ENCODE measurements at regions not wholly inside any gene's neighbourhood (a gene's known extent, or its start where the extent isn't known, plus 50 kb on each side); places are given as distances from the start of the nearest gene placed in this dataset.

- DNase-seq, result no peak
- in situ Hi-C loops (cut with HindIII; ENCODE audit: low pct_ligation_motif_present, low pct_unique_long_range_greater_than_20kb, low sequenced_read_pairs), result no loop called here
Observed at GRCh38 chr20:24868396-24868927, 80.6 kb upstream of the CST7 start.

DNA sequence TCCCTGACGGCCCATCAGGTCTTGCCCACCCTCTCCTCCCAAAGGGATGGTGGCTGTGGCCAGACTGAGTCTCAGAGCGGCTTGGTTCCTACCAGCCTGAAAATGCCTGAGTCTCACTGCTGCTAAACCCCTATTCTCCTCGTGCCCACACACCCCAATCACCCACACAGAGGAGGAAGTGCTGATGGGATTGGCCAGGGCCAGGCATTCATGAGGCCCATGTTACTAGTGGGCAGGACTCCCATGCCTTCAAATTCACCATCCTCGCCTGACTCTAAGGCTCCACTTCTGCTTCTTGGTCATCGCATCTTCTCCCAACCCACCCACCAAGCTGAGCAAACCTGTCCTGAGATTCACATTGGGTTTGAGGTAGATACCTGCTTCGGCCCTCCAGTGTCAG, 80.1 kb upstream of the CST7 start:
- in situ Hi-C loops (cut with HindIII; ENCODE audit: low pct_ligation_motif_present, low pct_unique_long_range_greater_than_20kb, low sequenced_read_pairs), result no loop called here
- no peak for DNase-seq

DNA sequence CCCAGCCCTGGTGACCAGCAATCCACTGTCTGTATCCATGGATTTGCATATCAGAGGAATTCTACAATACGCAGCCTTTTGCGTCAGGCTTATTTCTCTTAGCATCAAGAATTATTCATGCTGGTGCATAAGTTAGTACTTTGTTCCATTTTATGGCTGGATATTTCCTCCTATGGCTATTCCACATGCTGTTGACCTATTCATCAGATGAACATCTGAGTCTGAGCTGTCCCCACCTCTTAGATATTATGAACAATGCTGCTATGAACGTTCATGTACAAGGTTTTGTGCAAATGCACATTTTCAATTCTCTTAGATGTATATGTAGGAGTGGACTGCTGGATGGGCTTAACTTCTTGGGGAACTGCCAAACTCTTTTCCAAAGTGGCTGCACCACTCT, 79.0 kb upstream of the CST7 start:
- no peak for DNase-seq
- in situ Hi-C loops (cut with HindIII; ENCODE audit: low pct_ligation_motif_present, low pct_unique_long_range_greater_than_20kb, low sequenced_read_pairs), result no loop called here

- in situ Hi-C loops (cut with HindIII; ENCODE audit: low pct_ligation_motif_present, low pct_unique_long_range_greater_than_20kb, low sequenced_read_pairs), result no loop called here
- no peak for DNase-seq
Observed at GRCh38 chr20:24870881-24871280, 78.2 kb upstream of the CST7 start.

GRCh38 chr20:24871480-24872213, 77.4 kb upstream of the CST7 start:
- no peak for DNase-seq
- in situ Hi-C loops (cut with HindIII; ENCODE audit: low pct_ligation_motif_present, low pct_unique_long_range_greater_than_20kb, low sequenced_read_pairs), result no loop called here

- in situ Hi-C loops (cut with HindIII; ENCODE audit: low pct_ligation_motif_present, low pct_unique_long_range_greater_than_20kb, low sequenced_read_pairs), result no loop called here
- DNase-seq, result no peak
Observed at GRCh38 chr20:24872291-24873024, 76.6 kb upstream of the CST7 start.

GRCh38 chr20:24873025-24873620, 75.9 kb upstream of the CST7 start:
- DNase-seq, result no peak
- in situ Hi-C loops (cut with HindIII; ENCODE audit: low pct_ligation_motif_present, low pct_unique_long_range_greater_than_20kb, low sequenced_read_pairs), result no loop called here

- in situ Hi-C loops (cut with HindIII; ENCODE audit: low pct_ligation_motif_present, low pct_unique_long_range_greater_than_20kb, low sequenced_read_pairs), result no loop called here
Observed at GRCh38 chr20:24875078-24875477, 74.0 kb upstream of the CST7 start.

DNA sequence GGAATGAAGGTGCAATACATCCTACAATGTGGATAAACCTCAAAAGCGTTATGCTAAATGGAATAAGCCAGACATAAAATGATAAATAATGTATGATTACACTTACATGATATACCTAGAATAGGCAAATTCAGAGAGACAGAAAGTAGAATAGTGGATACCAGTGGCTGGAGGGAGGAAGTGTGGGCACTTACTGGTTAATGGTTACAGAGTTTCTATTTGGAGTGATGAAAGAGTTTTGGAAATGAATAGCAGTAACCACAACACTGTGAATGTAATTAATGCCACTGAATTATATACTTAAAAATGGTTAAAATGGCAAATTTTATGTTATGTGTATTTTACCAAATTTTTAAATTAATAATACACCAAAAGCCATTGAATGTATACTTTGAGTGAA, 71.4 kb upstream of the CST7 start:
- in situ Hi-C loops (cut with HindIII; ENCODE audit: low pct_ligation_motif_present, low pct_unique_long_range_greater_than_20kb, low sequenced_read_pairs), result no loop called here
- DNase-seq, result no peak

More at GRCh38 chr20:24875078-24875477, 74.0 kb upstream of the CST7 start:
- no peak for DNase-seq

- in situ Hi-C loops (cut with HindIII; ENCODE audit: low pct_ligation_motif_present, low pct_unique_long_range_greater_than_20kb, low sequenced_read_pairs), result no loop called here
- no peak for DNase-seq
Observed at GRCh38 chr20:24878657-24879056, 70.4 kb upstream of the CST7 start.

DNA sequence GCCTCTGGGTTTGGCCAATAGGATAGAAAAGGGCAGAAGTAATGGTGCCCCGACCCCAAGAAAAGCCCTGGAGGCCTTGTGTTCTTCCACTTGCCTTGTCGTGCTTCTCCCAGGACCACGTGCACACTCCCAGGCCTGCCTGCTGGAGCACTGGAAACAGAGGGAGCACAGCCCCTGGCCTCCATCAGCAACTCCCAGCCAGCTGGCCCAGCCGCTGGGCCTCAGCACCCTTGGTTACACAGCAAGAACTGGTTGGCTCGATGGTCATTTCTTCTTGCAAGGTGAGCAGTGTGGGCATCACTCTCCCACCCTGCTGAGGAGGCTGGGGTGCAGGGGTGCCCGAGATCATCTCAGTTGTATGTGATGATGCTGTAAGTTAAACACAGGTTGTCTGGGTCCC, 69.2 kb upstream of the CST7 start:
- in situ Hi-C loops (cut with HindIII; ENCODE audit: low pct_ligation_motif_present, low pct_unique_long_range_greater_than_20kb, low sequenced_read_pairs), result no loop called here
- no peak for DNase-seq

GRCh38 chr20:24880356-24880755, 68.7 kb upstream of the CST7 start:
- in situ Hi-C loops (cut with HindIII; ENCODE audit: low pct_ligation_motif_present, low pct_unique_long_range_greater_than_20kb, low sequenced_read_pairs), result no loop called here
- DNase-seq, result no peak

GRCh38 chr20:24890286-24890685, 58.8 kb upstream of the CST7 start:
- no peak for DNase-seq
- in situ Hi-C loops (cut with HindIII; ENCODE audit: low pct_ligation_motif_present, low pct_unique_long_range_greater_than_20kb, low sequenced_read_pairs), result no loop called here

- no peak for DNase-seq
- in situ Hi-C loops (cut with HindIII; ENCODE audit: low pct_ligation_motif_present, low pct_unique_long_range_greater_than_20kb, low sequenced_read_pairs), result no loop called here
Observed at GRCh38 chr20:24891546-24892393, 57.3 kb upstream of the CST7 start.

DNA sequence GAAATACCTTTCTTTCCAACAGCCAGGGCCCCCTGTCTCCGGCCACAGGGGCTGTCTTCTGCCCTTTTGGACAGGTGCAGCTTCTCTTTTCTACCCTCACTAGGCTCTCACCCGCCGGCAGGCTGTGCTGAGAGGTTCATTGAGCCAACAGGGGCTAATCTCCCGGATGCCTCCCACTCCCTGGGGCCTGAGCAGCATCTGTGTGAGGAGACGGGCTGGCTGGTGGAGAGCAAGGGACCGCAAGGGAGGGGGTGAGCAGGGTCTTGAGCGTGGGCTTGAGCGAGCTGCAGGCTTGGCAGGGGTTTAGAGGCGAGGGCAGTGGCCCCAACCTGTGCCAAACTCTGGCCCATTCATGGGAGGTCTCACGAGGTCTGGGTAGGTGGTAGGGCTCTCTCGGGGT, 56.5 kb upstream of the CST7 start:
- in situ Hi-C loops (cut with HindIII; ENCODE audit: low pct_ligation_motif_present, low pct_unique_long_range_greater_than_20kb, low sequenced_read_pairs), result no loop called here
- DNase-seq, result no peak

GRCh38 chr20:24892931-24893330, 56.1 kb upstream of the CST7 start:
- in situ Hi-C loops (cut with HindIII; ENCODE audit: low pct_ligation_motif_present, low pct_unique_long_range_greater_than_20kb, low sequenced_read_pairs), result no loop called here
- no peak for DNase-seq

- no peak for DNase-seq
- in situ Hi-C loops (cut with HindIII; ENCODE audit: low pct_ligation_motif_present, low pct_unique_long_range_greater_than_20kb, low sequenced_read_pairs), result no loop called here
Observed at GRCh38 chr20:24894488-24894887, 54.6 kb upstream of the CST7 start.

DNA sequence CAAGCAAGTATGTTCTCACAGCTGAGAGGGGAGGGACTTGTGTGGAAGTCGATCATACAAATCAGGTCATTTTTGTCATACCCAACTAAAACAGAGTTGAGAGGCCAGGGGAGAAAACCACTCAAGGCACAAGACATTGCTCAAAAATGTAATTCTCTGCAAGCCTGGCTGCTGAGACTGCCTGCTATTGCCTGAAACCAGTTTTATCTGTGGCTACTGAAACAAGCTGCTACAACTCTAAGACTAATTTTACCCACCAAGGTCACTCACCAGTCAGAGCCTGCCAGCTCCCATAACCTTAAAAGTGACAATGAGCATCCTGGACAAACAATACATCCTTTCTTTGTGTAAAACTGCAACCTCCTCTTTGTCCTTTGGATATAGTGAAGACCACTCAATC, 54.1 kb upstream of the CST7 start:
- in situ Hi-C loops (cut with HindIII; ENCODE audit: low pct_ligation_motif_present, low pct_unique_long_range_greater_than_20kb, low sequenced_read_pairs), result no loop called here
- DNase-seq, result no peak

GRCh38 chr20:24895431-24895830, 53.6 kb upstream of the CST7 start:
- DNase-seq, result no peak
- in situ Hi-C loops (cut with HindIII; ENCODE audit: low pct_ligation_motif_present, low pct_unique_long_range_greater_than_20kb, low sequenced_read_pairs), result no loop called here

All from ACHN (cell line).